ENCODE measurements at regions not wholly inside any gene's neighbourhood (a gene's known extent, or its start where the extent isn't known, plus 50 kb on each side); places are given as distances from the start of the nearest gene placed in this dataset.

GRCh38 chr6:120237221-120237620, 887.7 kb upstream of the MAN1A1 start:
- no peak for DNase-seq

DNA sequence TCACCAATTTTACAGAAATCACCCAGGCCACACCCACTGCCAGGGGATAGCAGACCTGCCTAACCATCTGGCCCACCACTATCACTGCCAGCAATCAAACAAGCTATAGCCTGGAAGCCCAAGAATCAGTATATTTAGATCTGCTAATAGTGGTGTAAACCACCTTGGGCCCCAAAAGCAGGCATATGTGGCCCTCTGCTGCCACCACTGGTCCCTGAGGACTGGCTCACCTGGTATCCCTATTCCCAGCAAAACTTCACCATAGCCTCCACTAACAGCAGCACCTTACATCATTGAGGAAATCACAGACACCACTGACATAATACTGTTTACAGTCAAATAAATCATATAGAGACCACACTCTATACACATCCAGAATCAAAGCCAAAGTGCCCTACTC, 880.4 kb upstream of the MAN1A1 start:
- no peak for DNase-seq

DNA sequence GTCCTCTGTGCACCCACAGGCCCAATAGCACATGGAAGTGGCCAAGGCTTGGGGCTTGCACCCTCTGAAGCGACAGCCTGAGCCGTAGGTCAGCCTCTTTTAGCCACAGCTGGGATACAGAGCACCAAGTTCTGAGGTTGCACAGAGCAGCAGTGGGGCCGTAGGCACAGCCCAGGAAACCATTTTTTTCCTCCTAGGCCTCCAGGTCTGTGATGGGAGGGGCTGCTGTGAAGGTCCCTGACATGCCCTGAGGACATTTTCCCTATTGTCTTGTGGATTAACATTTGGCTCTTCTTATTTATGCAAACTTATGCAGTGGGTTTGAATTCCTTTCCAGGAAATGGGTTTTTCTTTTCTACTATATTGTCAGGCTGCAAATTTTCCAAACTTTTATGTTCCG, 878.7 kb upstream of the MAN1A1 start:
- DNase-seq, result no peak

DNA sequence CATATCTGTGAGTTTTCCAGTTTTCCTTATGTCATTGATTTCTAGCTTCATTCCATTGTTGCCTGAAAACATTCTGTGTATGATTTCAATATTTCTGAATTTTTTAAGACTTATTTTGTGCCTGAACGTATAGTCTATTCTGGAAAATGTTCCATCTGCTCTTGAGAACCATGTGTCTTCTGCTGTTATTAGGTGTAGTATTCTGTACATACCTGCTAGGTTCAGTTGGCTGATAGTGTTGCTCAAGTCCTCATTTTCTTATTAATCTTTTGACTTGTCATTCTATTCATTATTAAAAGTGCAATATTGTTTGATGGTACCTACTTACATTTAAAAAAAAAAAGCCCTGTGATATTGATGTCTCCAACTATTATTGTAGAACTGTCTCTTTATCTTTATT, 869.8 kb upstream of the MAN1A1 start:
- no peak for DNase-seq

- no peak for DNase-seq
Measured at GRCh38 chr6:120214088-120214499, 864.5 kb upstream of the MAN1A1 start.

DNA sequence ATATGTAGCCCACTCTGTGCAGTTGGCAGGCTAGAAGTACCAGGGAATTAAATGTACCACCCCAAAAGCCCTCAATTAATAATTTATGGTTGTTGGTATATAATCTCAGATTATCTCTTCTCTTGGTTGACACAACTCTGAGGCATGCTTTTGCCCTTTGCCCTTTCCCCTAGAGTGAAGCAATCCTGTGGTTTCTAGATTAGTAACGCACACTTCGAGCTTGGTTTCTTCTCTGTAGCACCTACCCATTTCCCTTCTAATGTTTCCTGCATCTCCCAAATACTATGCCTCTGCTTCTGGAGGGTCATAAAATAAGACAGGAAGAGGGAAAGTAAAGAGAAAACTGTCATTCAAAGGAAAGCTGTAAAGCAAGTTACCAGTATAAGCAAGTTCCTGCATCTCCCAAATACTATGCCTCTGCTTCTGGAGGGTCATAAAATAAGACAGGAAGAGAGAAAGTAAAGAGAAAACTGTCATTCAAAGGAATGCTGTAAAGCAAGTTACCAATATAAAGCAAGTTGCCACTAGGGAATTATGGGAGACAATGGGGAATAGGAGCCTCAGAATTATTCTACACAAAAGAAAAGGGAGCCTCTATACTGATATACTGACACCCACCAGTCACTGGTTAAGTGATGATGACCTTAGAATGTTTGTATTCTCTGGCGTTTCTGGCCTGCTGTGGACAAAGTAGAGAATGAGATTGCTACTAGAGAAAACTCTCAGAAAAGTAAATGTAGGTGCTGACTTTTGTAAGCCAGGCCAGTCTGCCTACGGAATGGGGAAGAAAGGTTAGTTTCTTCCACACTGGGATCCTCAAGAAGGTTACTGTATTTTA, 862.6 kb upstream of the MAN1A1 start:
- no peak for DNase-seq

DNA sequence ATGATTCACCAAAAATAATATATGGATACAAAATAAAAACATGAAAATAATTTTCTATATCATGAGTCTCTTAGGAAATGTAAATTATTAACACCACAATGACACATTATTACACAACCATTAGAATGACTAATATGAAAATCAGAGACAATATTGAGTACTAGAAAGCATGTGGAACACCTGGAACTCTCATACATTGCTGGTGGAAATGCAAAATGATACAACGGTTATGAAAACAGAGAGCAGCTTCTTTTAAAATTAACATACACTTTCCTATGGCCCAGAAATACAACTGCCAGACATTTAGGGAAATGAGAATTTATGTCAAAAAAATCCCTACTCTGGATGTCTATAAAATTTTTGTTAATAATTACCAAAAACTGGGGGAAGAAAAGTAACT, 853.3 kb upstream of the MAN1A1 start:
- no peak for DNase-seq

- no peak for DNase-seq
Measured at GRCh38 chr6:120200853-120201252, 851.3 kb upstream of the MAN1A1 start.

- DNase-seq, result no peak
Measured at GRCh38 chr6:120198033-120198432, 848.5 kb upstream of the MAN1A1 start.

- DNase-seq, result no peak
Measured at GRCh38 chr6:120186080-120186479, 836.5 kb upstream of the MAN1A1 start.

GRCh38 chr6:120173250-120173649, 823.7 kb upstream of the MAN1A1 start:
- no peak for DNase-seq

DNA sequence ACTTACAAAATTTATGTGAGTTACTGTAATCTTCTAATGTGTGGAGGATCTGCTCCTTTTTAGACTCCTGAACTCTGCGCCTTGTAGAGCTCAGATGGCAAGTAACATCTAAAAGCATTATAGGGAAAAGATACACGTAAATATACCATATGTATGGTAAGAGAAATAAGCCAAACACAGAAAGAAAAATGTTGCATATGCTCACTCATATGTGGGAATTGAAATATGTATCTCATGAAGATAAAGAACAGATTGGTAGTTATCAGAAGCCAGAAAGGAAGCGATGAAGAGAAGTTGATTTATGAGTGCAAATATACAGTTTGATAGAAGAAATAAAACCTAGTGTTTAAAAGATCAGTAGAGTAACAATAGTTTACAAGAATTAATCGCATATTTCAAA, 815.0 kb upstream of the MAN1A1 start:
- DNase-seq, result no peak

DNA sequence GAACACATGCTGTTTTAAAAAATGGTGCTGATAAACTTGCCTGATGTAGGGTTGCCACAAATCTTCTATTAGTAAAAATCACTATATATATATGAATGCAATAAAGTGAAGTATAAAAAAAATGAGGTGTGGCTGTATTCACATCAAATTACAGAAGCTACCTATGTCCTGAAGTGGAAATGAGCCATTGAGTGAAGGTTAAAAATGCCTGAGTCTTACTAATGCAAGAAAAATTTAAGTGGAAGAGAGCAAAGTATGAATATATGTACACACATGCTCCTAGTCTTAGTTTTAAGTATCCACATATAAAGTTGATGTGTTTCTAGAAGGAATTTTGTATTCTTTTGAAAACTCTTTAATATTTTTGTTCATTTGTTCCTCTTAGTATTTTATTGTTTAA, 808.3 kb upstream of the MAN1A1 start:
- no peak for DNase-seq

DNA sequence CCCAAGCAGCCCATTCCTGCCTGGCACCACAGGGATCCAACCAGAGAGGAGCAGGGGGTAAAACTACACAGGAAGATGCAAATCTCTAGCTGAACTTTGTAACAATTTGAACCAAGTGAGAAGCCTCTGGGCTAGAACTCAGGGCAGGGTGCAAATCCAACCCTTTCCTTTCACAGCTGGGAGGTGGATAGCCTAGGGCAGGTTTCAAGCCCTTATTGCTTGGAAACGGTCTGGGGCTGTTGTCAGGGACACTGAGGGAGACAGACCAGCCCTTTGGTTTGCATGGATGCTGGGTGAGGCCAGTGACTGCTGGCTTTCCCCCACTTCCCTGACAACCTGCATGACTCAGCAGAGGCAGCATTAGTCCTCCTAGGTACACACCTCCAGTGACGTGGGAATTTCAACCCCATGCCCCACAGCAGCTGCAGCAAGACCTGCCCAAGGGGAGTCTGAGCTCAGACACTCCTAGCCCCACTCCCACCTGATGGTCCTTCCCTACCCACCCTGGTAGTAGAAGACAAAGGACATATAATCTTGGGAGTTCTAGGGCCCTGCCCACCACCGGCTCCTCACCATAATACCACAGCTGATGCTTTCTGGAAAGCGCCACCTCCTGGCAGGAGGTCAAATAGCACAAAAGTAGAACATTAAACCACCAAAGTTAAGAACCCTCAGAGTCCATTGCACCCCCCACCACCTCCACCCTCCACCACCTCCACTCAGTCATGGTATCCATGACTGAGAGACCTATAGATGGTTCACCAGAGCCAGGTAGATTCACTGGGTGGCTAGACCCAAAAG, 797.7 kb upstream of the MAN1A1 start:
- no peak for DNase-seq

DNA sequence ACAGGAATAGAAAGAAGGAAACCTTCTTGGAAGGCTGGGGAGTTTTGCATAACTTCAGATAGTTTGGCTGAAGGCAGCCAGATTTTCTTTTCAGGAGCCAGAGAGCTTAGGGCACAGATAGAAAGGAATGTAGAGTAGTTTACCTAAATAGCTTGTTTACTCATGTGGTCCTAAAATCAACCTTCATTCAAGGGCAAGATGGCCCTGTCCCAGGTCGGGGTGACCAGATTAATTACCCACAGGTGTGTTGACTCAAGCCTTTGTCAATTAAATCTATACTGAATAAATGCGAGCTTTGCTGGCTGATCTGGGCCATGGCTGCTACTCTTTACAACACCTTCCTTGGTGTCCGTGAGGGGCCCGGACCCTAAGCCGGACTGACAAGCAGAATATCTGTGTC, 792.0 kb upstream of the MAN1A1 start:
- DNase-seq, result no peak

DNA sequence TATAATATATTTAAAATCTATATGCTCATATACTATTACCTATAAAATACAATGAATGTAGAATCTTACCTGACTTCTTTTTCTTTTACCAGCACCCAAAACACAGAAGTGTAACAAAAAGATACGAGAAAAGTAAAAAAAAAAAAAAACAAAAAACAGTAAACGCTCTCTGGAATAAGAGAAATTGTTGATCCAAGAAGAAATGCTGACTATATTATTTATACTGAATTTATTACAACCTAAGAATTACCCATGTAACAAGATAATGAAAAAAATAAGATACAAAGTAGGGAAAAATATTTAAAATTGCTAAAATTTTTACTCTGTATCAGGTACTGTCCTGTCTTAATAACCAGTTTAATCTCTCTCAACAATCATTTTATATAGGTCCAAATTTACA, 787.9 kb upstream of the MAN1A1 start:
- DNase-seq, result no peak

GRCh38 chr6:120129228-120129627, 779.7 kb upstream of the MAN1A1 start:
- DNase-seq, result no peak

DNA sequence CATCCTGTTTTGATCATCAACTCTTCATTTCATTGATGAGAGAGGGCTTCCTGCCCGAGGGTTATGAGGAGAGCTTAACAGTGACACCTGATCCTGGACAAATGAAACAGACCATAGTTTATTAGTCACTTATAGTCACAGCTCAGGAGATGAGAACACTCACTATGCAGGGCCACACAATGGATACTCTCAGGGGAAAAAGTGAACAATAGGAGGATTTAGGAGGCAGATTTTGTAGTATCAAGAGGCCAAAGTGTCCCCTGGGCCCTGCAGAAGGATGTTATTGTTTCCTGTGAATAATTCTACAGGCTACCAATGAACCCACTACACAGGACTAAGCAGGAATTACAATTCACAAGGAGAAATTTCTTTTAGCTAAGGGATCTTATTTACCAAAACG, 772.8 kb upstream of the MAN1A1 start:
- DNase-seq, result no peak

DNA sequence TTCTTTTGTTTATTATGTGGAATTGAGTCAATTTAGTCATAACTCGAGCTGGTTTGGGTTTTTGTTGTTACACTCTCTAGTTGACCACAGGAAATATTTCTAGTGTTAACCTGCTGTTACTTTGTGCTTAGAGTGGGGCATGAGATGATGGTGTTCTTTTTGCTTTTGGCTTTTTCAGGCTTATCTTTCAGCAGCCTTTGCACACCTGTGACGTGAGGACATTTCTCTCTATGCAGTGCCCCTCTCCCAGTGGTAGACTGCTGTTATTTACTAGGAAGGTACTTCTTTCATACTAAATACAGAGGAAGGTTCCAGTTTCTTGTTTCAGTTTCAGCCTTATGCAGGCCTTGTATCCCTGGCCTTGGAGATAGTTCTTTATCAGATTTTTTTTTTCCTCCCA, 766.8 kb upstream of the MAN1A1 start:
- DNase-seq, result no peak

- DNase-seq, result no peak
Measured at GRCh38 chr6:120112980-120113379, 763.4 kb upstream of the MAN1A1 start.

DNA sequence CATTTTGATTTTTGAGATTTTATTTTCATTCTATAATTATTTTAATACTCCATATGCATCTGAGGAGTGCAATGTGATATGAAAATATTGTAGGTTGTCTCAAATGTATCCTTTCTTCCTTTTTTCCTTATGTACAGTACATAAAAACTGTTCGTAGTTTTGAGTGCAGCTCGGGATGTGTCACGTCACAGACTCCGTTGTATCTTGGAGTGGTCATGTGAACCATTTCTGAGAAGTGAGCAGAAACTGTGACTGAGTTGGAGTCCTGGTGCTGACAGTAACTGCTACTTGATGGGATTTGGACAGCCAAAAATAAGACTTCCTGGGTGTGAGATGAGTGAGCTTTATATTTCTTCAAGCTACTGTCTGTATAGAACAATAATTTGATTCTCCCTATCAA, 761.4 kb upstream of the MAN1A1 start:
- DNase-seq, result no peak

DNA sequence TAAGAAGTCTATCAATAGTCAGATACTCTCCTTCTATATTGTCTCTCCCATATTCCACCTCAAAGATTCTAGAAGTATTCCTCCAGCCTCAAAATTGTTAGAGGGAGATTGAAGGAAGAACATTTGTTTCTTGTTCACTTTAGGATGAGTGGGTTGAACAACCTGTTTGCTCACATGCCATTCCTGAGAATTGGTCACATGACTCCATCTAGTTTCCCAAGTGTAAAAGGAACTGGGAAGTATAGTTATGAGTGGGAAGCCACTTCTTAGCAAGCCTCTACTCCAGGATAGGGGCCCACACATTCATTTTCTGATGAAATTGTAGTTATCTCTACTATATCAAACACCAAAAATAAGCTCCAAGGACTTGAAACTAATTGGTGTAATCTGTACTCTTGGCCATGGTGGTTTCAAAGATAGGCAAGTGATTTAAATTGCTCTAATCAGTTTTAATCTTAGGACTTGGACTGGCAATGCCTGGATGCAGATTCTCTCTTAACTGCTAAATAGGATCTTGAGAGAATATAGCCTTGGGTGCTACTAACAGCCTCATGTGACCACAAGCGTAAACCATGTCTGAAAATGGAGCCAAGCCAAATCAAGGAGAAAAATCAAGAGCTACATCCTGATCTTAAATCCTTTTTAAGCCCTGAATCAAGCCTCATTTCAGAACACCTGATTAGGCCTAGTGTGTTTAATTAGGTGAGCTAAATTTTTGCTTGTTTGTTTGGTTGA, 758.7 kb upstream of the MAN1A1 start:
- DNase-seq, result no peak

DNA sequence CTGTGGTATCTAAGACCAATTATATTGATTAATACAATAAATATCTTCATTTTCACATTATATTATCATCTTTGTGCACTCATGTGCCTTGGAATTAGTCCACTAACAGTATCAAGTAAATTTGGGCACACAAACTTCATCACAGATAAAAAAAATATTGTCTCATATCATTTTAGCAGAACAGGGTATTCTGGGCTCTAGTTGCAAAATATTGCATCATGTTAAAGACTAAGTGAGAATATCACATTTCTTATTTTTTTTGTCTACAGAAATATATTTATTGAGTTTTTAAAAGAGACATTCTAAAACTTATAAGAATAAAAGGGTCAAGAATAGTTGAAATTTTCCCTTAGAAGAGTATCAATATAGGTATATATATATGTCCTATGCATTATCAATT, 754.1 kb upstream of the MAN1A1 start:
- DNase-seq, result no peak

Data from renal pelvis (tissue), 1 donor.